Retinal pigment epithelial cell (primary cell): ENCODE measurements at regions not wholly inside any gene's neighbourhood (a gene's known extent, or its start where the extent isn't known, plus 50 kb on each side); places are given as distances from the start of the nearest gene placed in this dataset.

Source experiments
- DNase-seq: peaks from one replicate; pipeline ENCODE4 v3.0.0-alpha.2; 2010; ENCODE audit warnings: low read depth
- H3K4me3 ChIP-seq: 2 replicates; pipeline ENCODE4 v1.5.1; 2011; ENCODE audit warnings: mild to moderate bottlenecking, low read length, control low read depth, moderate library complexity
- TF ChIP-seq, protein P1 (sequence below): conservative IDR thresholded peaks from 2 replicates; pipeline ENCODE4 v1.5.1; 2011; ENCODE audit warnings: low read depth, low read length, control low read depth, inconsistent platforms

GRCh38 chr14:101209594-101209993 is 306.1 kb upstream of the RTL1 start:
- TF ChIP-seq, protein P1, sequence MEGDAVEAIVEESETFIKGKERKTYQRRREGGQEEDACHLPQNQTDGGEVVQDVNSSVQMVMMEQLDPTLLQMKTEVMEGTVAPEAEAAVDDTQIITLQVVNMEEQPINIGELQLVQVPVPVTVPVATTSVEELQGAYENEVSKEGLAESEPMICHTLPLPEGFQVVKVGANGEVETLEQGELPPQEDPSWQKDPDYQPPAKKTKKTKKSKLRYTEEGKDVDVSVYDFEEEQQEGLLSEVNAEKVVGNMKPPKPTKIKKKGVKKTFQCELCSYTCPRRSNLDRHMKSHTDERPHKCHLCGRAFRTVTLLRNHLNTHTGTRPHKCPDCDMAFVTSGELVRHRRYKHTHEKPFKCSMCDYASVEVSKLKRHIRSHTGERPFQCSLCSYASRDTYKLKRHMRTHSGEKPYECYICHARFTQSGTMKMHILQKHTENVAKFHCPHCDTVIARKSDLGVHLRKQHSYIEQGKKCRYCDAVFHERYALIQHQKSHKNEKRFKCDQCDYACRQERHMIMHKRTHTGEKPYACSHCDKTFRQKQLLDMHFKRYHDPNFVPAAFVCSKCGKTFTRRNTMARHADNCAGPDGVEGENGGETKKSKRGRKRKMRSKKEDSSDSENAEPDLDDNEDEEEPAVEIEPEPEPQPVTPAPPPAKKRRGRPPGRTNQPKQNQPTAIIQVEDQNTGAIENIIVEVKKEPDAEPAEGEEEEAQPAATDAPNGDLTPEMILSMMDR = no peak
- no peak for DNase-seq
- no peak overlapping the region for H3K4me3 ChIP-seq

- TF ChIP-seq, protein P1 = no peak
- H3K4me3 ChIP-seq = no peak overlapping the region
- DNase-seq = no peak
Measured at GRCh38 chr14:101215266-101215665, 311.7 kb upstream of the RTL1 start.

- H3K4me3 ChIP-seq = no peak overlapping the region
- TF ChIP-seq, protein P1 = no peak
- DNase-seq = no peak
Measured at GRCh38 chr14:101215927-101216326, 312.4 kb upstream of the RTL1 start.

DNA sequence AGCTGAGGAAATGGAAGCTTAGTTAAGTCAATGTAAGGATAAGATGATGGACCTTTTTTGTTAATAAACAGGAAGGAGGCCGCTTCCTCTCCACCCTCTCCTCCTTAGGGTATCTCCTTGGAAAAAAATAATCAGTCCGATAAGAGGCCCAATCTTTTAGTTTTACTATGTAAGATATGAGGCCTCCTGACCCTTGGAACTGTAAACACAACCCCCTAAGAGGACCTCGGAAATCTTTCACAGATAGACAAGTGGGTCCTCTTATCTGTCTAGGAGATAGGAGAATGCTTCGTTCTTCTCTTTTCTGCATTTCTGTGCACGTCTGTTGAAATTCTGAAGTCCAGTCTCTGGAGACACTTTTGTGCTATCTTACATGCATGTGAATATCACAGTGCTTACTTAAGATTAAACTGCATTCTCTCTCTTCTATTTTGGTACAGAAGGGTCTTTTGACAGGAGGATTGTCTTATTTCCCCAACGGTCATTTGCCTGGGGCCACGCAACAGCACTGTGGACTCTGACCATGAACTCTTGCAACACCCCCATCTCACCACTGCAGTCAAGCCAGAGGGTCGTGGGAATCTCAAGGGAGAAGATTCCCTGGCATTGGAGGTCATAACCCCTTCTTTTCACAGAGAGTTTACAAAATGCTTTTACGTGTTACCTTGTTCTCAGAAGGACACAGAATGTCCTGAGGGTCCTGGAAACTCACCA is 313.0 kb upstream of the RTL1 start:
- no peak for DNase-seq
- no peak overlapping the region for H3K4me3 ChIP-seq
- TF ChIP-seq, protein P1 = no peak

DNA sequence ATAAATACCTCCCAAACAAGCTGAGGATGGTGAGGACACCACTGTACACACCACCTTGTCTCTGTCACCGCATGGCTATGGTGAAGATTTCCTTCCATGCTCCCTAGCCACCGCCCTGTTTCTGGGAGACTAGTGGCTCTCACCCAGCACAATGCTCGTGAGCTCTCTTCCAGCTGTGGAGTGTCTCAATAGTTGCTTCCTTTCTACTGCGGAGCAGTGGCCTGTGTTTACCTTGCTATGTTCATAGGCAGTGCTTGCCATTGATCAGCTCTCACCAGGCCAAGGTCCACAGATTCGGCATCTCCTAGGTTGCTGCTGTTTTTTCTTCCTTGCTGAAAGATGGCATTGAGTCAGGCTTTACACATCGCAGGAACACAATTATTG is 313.6 kb upstream of the RTL1 start:
- DNase-seq = no peak
- H3K4me3 ChIP-seq = no peak overlapping the region
- TF ChIP-seq, protein P1 = no peak

- no peak overlapping the region for H3K4me3 ChIP-seq
- no peak for DNase-seq
- TF ChIP-seq, protein P1 = no peak
Measured at GRCh38 chr14:101217616-101218371, 314.3 kb upstream of the RTL1 start.
